ENCODE measurements at regions not wholly inside any gene's neighbourhood (a gene's known extent, or its start where the extent isn't known, plus 50 kb on each side); places are given as distances from the start of the nearest gene placed in this dataset.
A peak's percentile ranks its signal among the peaks of the same experiment; 100 is the strongest.

GRCh38 chr15:101568309-101568708, 78.8 kb upstream of the PCSK6 start:
- DNase-seq (ENCODE audit: insufficient read length, low spot score, missing footprints), result peak; percentile 90
- no peak for TF ChIP-seq CTCF (IDR thresholded peaks at IDR 0.05; ENCODE audit: extremely low read depth, low read depth, low read length)

GRCh38 chr15:101566748-101567488, 77.4 kb upstream of the PCSK6 start:
- peaks cover 6% of the 10 kb centered on the region for H3K27me3 ChIP-seq (ENCODE audit: insufficient read depth, low read length)
- H3K79me2 ChIP-seq (ENCODE audit: insufficient read depth, low read length), result no peaks in the 10 kb centered on the region
- H3K36me3 ChIP-seq (ENCODE audit: insufficient read depth, low read length), result no peaks in the 10 kb centered on the region
- H3K9me3 ChIP-seq (ENCODE audit: low read depth, low read length), result no peaks in the 10 kb centered on the region
- no peak for DNase-seq (ENCODE audit: insufficient read length, low spot score, missing footprints)
- H3K4me1 ChIP-seq (ENCODE audit: insufficient read depth, low read length), result peaks cover 9% of the 10 kb centered on the region
- no peak overlapping the region for H3K27ac ChIP-seq (ENCODE audit: low read depth, low read length)
- no peaks in the 10 kb centered on the region for H4K20me1 ChIP-seq (ENCODE audit: insufficient read depth, low read length)
- H3K4me3 ChIP-seq (ENCODE audit: insufficient read depth, low read length), result no peak overlapping the region
- no peak overlapping the region for H3K4me2 ChIP-seq (ENCODE audit: insufficient read depth, low read length)
- TF ChIP-seq CTCF (IDR thresholded peaks at IDR 0.05; ENCODE audit: extremely low read depth, low read depth, low read length), result no peak
- H2AFZ ChIP-seq (ENCODE audit: low read length), result no peak overlapping the region

More at GRCh38 chr15:101568309-101568708, 78.8 kb upstream of the PCSK6 start:
- no peak overlapping the region for H2AFZ ChIP-seq (ENCODE audit: low read length)
- H3K36me3 ChIP-seq (ENCODE audit: insufficient read depth, low read length), result no peaks in the 10 kb centered on the region
- H3K4me1 ChIP-seq (ENCODE audit: insufficient read depth, low read length), result peaks cover 9% of the 10 kb centered on the region
- H3K27me3 ChIP-seq (ENCODE audit: insufficient read depth, low read length), result peaks cover 4% of the 10 kb centered on the region
- H3K9me3 ChIP-seq (ENCODE audit: low read depth, low read length), result no peaks in the 10 kb centered on the region
- H4K20me1 ChIP-seq (ENCODE audit: insufficient read depth, low read length), result no peaks in the 10 kb centered on the region
- no peaks in the 10 kb centered on the region for H3K79me2 ChIP-seq (ENCODE audit: insufficient read depth, low read length)
- no peak overlapping the region for H3K27ac ChIP-seq (ENCODE audit: low read depth, low read length)
- H3K4me2 ChIP-seq (ENCODE audit: insufficient read depth, low read length), result peak overlapping the region; percentile 46
- no peak overlapping the region for H3K4me3 ChIP-seq (ENCODE audit: insufficient read depth, low read length)

- H2AFZ ChIP-seq (ENCODE audit: low read length), result no peak overlapping the region
- H3K4me1 ChIP-seq (ENCODE audit: insufficient read depth, low read length), result peaks cover 9% of the 10 kb centered on the region
- no peaks in the 10 kb centered on the region for H3K36me3 ChIP-seq (ENCODE audit: insufficient read depth, low read length)
- DNase-seq (ENCODE audit: insufficient read length, low spot score, missing footprints), result no peak
- H3K4me3 ChIP-seq (ENCODE audit: insufficient read depth, low read length), result no peak overlapping the region
- H4K20me1 ChIP-seq (ENCODE audit: insufficient read depth, low read length), result no peaks in the 10 kb centered on the region
- TF ChIP-seq CTCF (IDR thresholded peaks at IDR 0.05; ENCODE audit: extremely low read depth, low read depth, low read length), result no peak
- peaks cover 12% of the 10 kb centered on the region for H3K27me3 ChIP-seq (ENCODE audit: insufficient read depth, low read length)
- no peaks in the 10 kb centered on the region for H3K9me3 ChIP-seq (ENCODE audit: low read depth, low read length)
- no peak overlapping the region for H3K4me2 ChIP-seq (ENCODE audit: insufficient read depth, low read length)
- no peak overlapping the region for H3K27ac ChIP-seq (ENCODE audit: low read depth, low read length)
- H3K79me2 ChIP-seq (ENCODE audit: insufficient read depth, low read length), result no peaks in the 10 kb centered on the region
These were observed 75.9 kb upstream of the PCSK6 start for GRCh38 chr15:101565377-101565776.

- Histone ChIP-seq H3K4me3 (ENCODE audit: insufficient read depth, low read length) (no peak overlapping the region), H3K27ac (ENCODE audit: low read depth, low read length) (no peak overlapping the region), H3K27me3 (ENCODE audit: insufficient read depth, low read length) (peaks cover 25% of the 10 kb centered on the region), H3K36me3 (ENCODE audit: insufficient read depth, low read length) (no peaks in the 10 kb centered on the region), H3K79me2 (ENCODE audit: insufficient read depth, low read length) (no peaks in the 10 kb centered on the region), H3K4me1 (ENCODE audit: insufficient read depth, low read length) (peaks cover 5% of the 10 kb centered on the region), H3K4me2 (ENCODE audit: insufficient read depth, low read length) (no peak overlapping the region), H4K20me1 (ENCODE audit: insufficient read depth, low read length) (no peaks in the 10 kb centered on the region), H3K9me3 (ENCODE audit: low read depth, low read length) (no peaks in the 10 kb centered on the region), H2AFZ (ENCODE audit: low read length) (no peak overlapping the region)
- DNase-seq (ENCODE audit: insufficient read length, low spot score, missing footprints), result no peak
- TF ChIP-seq CTCF (IDR thresholded peaks at IDR 0.05; ENCODE audit: extremely low read depth, low read depth, low read length), result no peak
These were observed 73.8 kb upstream of the PCSK6 start for GRCh38 chr15:101563176-101563796.
